Lower lobe of right lung (tissue), 2 donors: ENCODE measurements at regions not wholly inside any gene's neighbourhood (a gene's known extent, or its start where the extent isn't known, plus 50 kb on each side); places are given as distances from the start of the nearest gene placed in this dataset.

Experiments
- ATAC-seq, 2 donors: fragments of 200-7000 bp; cut with Tn5 transposase; one replicate each; pipeline ENCODE4 v1.9.1; 2020 to 2022; ENCODE audit warnings: mild to moderate bottlenecking in 2 of 2, moderate library complexity in 2 of 2
- DNase-seq: peaks from one replicate; pipeline ENCODE4 v3.0.0-alpha.2; 2020
- H3K27ac ChIP-seq: fragments of 200-600 bp; one replicate; pipeline ENCODE4 v1.8.0; 2022
- H3K27me3 ChIP-seq: fragments of 200-600 bp; one replicate; pipeline ENCODE4 v1.8.0; 2022; ENCODE audit warnings: low read depth
- H3K36me3 ChIP-seq: fragments of 200-600 bp; one replicate; pipeline ENCODE4 v1.8.0; 2022; ENCODE audit warnings: mild to moderate bottlenecking
- H3K4me1 ChIP-seq: fragments of 200-600 bp; one replicate; pipeline ENCODE4 v1.8.0; 2022
- H3K4me3 ChIP-seq: fragments of 200-600 bp; one replicate; pipeline ENCODE4 v1.8.0; 2022; ENCODE audit warnings: mild to moderate bottlenecking
- H3K9me3 ChIP-seq: fragments of 200-600 bp; one replicate; pipeline ENCODE4 v1.8.0; 2022
- CTCF ChIP-seq: fragments of 200-600 bp; IDR thresholded peaks from one replicate; pipeline ENCODE4 v1.8.0; 2022; ENCODE audit warnings: antibody characterized with exemption, mild to moderate bottlenecking
- intact Hi-C: fragments of 100-400 bp; cut with DNase I; formaldehyde crosslinking; loops from one replicate; pipeline ENCODE4 v1.11.0; 2022
- donor health status: DM: no; HTN: yes; CAD: no; lungs with severe emphysema.

- no peak for TF ChIP-seq CTCF
- ATAC-seq, result no peak
- no peak for DNase-seq
- no peaks in the 10 kb centered on the region for H3K9me3 ChIP-seq
- intact Hi-C loops, result no loop called here
- no peak overlapping the region for H3K4me3 ChIP-seq
- H3K36me3 ChIP-seq, result no peaks in the 10 kb centered on the region
- no peak overlapping the region for H3K27ac ChIP-seq
- peaks cover 3% of the 10 kb centered on the region for H3K27me3 ChIP-seq
- peaks cover 39% of the 10 kb centered on the region for H3K4me1 ChIP-seq
Observed at GRCh38 chr2:42914860-42915259, 122.5 kb upstream of the HAAO start.

DNA sequence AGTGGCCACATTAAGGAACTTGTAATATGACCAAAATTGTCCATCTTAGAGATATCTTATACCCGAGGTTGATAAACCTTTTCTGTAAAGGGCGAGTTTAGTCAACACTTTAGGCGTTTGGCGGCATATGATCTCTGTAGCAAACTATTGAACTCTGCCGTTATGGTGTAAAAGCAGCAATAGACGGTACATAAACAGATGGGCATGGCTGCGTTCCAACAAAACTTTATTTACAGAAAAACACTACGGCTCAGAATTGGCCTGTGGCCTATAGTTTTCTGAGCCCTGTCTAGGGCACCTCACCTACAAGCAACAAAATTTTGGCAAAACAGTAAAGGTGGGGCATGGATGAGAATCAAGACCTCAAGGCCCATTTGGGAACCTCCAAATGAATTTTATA is 121.9 kb upstream of the HAAO start:
- Histone ChIP-seq H3K4me3 (no peak overlapping the region), H3K36me3 (no peaks in the 10 kb centered on the region), H3K4me1 (peaks cover 41% of the 10 kb centered on the region), H3K27ac (no peak overlapping the region), H3K9me3 (no peaks in the 10 kb centered on the region), H3K27me3 (peaks cover 3% of the 10 kb centered on the region)
- TF ChIP-seq CTCF, result no peak
- no peak for ATAC-seq
- no peak for DNase-seq
- intact Hi-C loops, result no loop called here

GRCh38 chr2:42913280-42913878 is 121.0 kb upstream of the HAAO start:
- peaks cover 38% of the 10 kb centered on the region for H3K4me1 ChIP-seq
- no peak overlapping the region for H3K27ac ChIP-seq
- H3K9me3 ChIP-seq, result no peaks in the 10 kb centered on the region
- H3K4me3 ChIP-seq, result no peak overlapping the region
- intact Hi-C loops, result no loop called here
- TF ChIP-seq CTCF, result no peak
- no peaks in the 10 kb centered on the region for H3K36me3 ChIP-seq
- ATAC-seq, result no peak
- no peak for DNase-seq
- peaks cover 9% of the 10 kb centered on the region for H3K27me3 ChIP-seq

- Histone ChIP-seq H3K4me3 (no peak overlapping the region), H3K27ac (no peak overlapping the region), H3K9me3 (no peaks in the 10 kb centered on the region), H3K27me3 (peaks cover 14% of the 10 kb centered on the region), H3K36me3 (no peaks in the 10 kb centered on the region), H3K4me1 (peaks cover 52% of the 10 kb centered on the region)
- no peak for TF ChIP-seq CTCF
- ATAC-seq (peak; percentile 89 to 91), DNase-seq (no peak)
- intact Hi-C loops, result no loop called here
Observed at GRCh38 chr2:42910645-42911405, 118.4 kb upstream of the HAAO start.

DNA sequence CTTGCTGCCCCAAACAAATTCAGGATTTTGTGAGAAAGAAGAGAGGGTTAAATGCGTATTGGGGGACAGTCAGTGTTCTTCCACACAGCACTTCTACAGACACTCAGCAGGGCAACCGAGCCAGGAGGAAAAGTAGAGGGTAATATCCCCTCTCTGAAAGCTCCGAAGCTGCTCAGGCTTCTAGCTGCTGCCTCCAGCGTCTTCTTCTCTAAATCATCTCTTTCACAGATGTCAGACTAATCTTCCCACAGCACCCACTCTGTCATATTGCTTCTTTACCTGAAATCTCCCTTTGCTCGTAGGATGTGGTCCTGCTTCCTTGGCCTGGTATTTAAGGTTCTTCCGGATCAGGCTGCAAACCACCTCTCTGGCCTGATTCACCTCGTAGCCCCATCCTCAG is 117.6 kb upstream of the HAAO start:
- H3K9me3 ChIP-seq, result no peaks in the 10 kb centered on the region
- ATAC-seq, result no peak
- H3K4me3 ChIP-seq, result no peak overlapping the region
- no peak overlapping the region for H3K27ac ChIP-seq
- H3K36me3 ChIP-seq, result no peaks in the 10 kb centered on the region
- H3K27me3 ChIP-seq, result peaks cover 21% of the 10 kb centered on the region
- TF ChIP-seq CTCF, result no peak
- intact Hi-C loops, result no loop called here
- DNase-seq, result no peak
- H3K4me1 ChIP-seq, result peaks cover 61% of the 10 kb centered on the region
